ENCODE measurements at regions not wholly inside any gene's neighbourhood (a gene's known extent, or its start where the extent isn't known, plus 50 kb on each side); places are given as distances from the start of the nearest gene placed in this dataset.
"Not testable (repeated sequence)": the region's sequence is repeated elsewhere in the genome, so short reads cannot be mapped to it uniquely, and the experiment has no call there.

DNA sequence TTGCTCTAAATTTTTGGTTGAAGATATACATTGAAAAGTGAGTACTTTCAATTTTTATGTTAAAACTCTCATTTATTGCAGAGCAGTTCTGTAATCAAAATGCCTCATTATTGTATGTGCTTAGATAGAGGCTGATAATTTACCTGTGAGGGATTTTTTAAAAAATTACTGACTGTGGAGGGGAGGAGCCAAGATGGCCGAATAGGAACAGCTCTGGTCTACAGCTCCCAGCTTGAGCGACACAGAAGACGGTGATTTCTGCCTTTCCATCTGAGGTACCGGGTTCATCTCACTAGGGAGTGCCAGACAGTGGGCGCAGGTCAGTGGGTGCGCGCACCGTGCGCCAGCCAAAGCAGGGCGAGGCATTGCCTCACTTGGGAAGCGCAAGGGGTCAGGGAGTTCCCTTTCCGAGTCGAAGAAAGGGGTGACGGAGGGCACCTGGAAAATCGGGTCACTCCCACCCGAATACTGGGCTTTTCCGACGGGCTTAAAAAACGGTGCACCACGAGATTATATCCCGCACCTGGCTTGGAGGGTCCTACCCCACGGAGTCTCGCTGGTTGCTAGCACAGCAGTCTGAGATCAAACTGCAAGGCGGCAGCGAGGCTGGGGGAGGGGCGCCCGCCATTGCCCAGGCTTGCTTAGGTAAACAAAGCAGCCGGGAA lies 89.4 kb downstream of the DDX11 start:
- DNase-seq (ENCODE audit: low spot score) = not testable (repeated sequence)

DNA sequence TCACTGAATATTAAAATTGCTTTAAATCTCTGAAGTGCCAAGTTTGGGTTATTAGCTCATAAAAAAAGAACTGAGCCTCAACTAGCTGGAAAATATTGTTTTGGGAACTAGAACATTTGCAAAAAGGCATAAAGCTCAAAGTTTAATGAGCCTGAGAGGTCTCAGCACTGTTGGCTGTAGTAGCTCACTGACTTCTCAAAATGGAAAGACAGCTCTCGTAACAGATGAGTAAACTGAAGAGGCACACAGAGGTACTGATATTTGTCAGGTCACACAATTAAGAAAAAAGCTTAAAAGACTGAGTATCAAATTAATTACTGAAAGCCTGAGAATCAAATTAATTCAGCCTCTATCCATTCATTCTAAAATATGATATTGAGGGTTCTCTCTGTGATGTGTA lies 100.6 kb downstream of the DDX11 start:
- DNase-seq (ENCODE audit: low spot score) = not testable (repeated sequence)

DNA sequence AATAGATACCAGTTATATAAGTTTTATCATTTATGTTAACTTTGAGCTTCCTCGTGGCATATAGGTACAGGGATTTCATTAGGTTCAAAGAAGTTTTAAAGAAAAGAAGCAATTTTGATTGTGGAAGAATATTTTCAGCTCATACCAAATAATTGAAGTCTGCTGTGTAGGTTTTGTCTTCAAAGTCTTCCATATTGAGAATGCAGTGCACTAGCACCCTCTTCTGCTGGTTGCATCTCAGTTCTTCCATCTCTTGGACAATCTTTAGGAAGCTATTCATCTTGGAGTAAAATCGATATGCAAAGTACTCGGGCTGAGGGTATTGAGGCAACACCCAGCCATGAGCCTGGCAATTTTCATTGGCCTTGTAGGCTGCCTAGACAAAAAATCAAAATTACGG lies 103.9 kb downstream of the DDX11 start:
- not testable (repeated sequence) for DNase-seq (ENCODE audit: low spot score)

GRCh38 chr12:31178875-31179274 lies 105.2 kb downstream of the DDX11 start:
- DNase-seq (ENCODE audit: low spot score) = not testable (repeated sequence)

GRCh38 chr12:31179627-31180237 lies 106.1 kb downstream of the DDX11 start:
- not testable (repeated sequence) for DNase-seq (ENCODE audit: low spot score)

DNA sequence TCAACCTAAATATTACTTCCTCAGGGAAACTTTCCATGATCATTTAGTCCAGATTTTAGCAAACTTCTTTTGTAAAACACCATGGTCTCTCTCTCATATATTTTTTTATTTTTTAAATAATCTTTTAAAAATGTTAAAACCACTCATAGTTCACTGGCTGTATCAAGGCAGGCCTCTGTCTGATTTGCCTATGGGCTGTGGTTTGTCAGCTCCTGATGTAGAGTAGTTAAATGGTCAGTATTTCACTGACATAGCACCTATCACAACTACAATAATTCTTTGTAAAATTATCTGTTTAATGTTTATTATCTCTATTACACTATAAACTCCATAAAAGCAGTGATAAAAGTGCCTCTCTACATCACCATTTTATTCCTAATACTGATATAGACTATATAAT lies 108.9 kb downstream of the DDX11 start:
- not testable (repeated sequence) for DNase-seq (ENCODE audit: low spot score)

- DNase-seq (ENCODE audit: low spot score) = not testable (repeated sequence)
Measured at GRCh38 chr12:31183107-31183506, 109.4 kb downstream of the DDX11 start.

GRCh38 chr12:31183899-31184298 lies 110.2 kb downstream of the DDX11 start:
- not testable (repeated sequence) for DNase-seq (ENCODE audit: low spot score)

DNA sequence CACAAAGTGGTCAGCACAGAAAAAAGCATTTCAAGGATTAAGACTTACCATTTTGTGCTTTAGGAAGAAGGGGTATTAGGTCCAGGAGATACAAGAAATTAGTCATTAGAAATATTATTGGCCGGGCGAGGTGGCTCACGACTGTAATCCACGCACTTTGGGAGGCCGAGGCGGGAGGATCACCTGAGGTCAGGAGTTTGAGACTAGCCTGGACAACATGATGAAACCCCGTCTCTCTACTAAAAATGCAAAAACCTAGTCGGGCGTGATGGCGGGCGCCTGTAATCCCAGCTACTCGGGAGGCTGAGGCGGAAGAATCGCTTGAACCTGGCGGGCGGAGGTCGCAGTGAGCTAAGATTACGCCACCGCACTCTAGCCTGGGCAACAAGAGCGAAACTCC lies 111.0 kb downstream of the DDX11 start:
- DNase-seq (ENCODE audit: low spot score) = not testable (repeated sequence)

- not testable (repeated sequence) for DNase-seq (ENCODE audit: low spot score)
Measured at GRCh38 chr12:31192689-31193088, 119.0 kb downstream of the DDX11 start.

DNA sequence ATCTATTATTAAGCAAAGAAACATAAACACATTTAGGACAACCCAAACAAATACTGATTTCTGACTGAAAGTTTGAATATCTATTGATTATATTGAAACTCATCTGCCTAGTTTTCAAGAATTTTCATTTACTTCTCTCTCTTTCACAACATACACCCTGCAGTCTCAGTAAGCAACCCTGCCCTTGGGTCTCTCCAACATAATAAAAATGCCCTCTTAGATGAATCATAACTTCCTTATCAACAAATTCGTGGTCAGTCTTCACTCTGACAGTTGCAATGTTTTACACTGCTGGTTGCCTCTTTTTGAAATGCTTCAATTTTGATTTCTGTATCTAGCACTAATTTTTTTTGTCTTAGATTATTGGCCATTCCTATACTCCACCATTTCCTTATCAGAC lies 122.0 kb downstream of the DDX11 start:
- not testable (repeated sequence) for DNase-seq (ENCODE audit: low spot score)

DNA sequence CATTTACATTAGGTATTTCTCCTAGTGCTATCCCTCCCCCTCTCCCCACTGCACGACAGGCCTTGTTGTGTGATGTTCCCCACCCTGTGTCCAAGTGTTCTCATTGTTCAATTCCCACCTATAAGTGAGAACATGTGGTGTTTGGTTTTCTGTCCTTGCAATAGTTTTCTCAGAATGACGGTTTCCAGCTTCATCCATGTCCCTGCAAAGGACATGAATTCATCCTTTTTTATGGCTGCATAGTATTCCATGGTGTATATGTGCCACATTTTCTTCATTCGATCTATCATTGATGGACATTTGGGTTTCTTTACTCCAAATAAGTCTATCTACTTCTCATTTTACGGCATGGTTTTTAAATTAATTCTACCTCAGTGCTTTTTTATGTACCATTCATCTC lies 125.8 kb downstream of the DDX11 start:
- DNase-seq (ENCODE audit: low spot score) = not testable (repeated sequence)

GRCh38 chr12:31201382-31201781 lies 124.6 kb downstream of the SINHCAF start:
- no peak for DNase-seq (ENCODE audit: low spot score)

DNA sequence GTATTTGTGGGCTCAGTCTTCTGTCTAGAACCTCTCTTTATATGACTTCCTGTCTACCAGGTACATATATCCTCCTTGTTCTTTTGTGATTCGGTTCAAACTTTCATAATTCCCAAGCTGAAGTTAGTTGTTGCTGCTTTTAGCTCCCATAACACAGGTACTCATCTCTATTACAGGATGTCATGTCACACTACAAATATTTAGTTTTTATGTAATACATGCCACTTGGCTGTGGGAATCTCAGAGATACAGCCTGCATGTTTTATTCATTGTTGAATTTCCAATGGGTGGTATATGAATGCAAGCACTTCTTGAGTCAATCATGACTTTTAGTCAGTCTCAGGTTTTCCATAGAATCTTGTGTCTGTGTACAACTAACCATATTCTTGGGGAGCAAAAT lies 122.7 kb downstream of the SINHCAF start:
- no peak for DNase-seq (ENCODE audit: low spot score)

DNA sequence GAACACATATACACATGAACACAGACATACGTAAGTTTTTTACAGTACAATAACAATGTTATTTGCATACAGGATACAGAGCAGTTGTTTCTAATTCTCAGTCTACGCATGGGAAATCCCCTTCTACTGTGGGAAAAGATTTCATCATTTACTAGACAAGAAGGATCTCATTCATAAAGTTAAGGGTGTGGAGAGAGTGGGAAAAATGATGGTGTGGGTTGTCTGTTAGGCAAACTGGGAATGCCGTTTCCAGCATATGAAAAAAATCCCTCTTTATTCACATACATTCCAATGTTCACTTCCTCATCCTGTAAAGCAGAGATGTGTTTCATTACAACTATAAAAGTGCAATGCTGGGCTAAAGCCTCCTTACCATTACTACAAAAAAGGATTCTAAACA lies 120.9 kb downstream of the SINHCAF start:
- peak; percentile 42 for DNase-seq (ENCODE audit: low spot score)

DNA sequence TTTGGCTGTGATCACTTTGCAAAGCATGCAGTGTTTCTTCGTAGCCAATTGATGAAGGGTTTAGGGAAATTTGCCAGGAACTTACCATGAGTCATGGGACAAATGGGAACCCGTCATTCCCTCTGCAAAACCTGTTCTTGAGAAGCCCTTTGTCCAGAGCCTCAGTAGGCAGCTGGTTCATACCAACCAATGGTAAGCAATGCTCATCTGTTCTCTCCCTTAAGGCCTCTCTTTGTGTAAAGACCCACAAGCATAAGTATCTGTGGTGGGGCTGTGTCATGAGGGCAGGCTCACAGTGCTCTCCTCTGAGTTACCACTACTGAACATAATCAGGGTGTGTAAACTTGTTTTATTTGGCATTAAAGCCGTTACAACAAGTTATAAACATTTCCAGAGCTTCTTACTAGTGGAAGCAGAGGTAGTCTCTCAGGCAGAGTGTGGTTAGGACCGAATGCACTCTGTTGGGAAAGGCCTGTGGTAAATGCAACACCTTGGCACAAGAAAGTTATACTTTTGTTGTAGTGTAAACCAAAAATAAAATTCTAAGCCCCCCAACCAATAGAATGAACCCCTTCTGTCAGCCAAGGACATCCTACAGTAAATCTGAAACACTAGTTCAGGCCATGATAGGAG lies 119.8 kb downstream of the SINHCAF start:
- no peak for DNase-seq (ENCODE audit: low spot score)

- DNase-seq (ENCODE audit: low spot score) = no peak
Measured at GRCh38 chr12:31207799-31208465, 118.0 kb downstream of the SINHCAF start.

- no peak for DNase-seq (ENCODE audit: low spot score)
Measured at GRCh38 chr12:31210104-31210503, 115.8 kb downstream of the SINHCAF start.

- DNase-seq (ENCODE audit: low spot score) = no peak
Measured at GRCh38 chr12:31210541-31210940, 115.4 kb downstream of the SINHCAF start.

- DNase-seq (ENCODE audit: low spot score) = no peak
Measured at GRCh38 chr12:31214626-31215517, 111.1 kb downstream of the SINHCAF start.

GRCh38 chr12:31215518-31216232 lies 110.3 kb downstream of the SINHCAF start:
- DNase-seq (ENCODE audit: low spot score) = no peak
